Right lobe of liver (tissue), 4 donors: ENCODE measurements at regions not wholly inside any gene's neighbourhood (a gene's known extent, or its start where the extent isn't known, plus 50 kb on each side); places are given as distances from the start of the nearest gene placed in this dataset.

Experiments used
- CTCF ChIP-seq, 4 donors: fragments of 200-600 bp in 3 of 4; fragments of 450-650 bp in 1 of 4; IDR thresholded peaks; one replicate each; pipeline versions ENCODE4 v1.5.1 to v1.8.0; 2016 to 2022; ENCODE audit warnings: antibody characterized with exemption in 4 of 4, mild to moderate bottlenecking in 2 of 4
- POLR2A ChIP-seq: fragments of 450-650 bp; IDR thresholded peaks from one replicate; pipeline ENCODE4 v1.6.1; 2017; ENCODE audit warnings: antibody characterized with exemption, mild to moderate bottlenecking
- donor health status: DM: no; HTN: no; CAD: no.
- donor health status: DM: no; HTN: no; CAD: no.
- donor health status: DM: no; HTN: yes; CAD: no.

- TF ChIP-seq CTCF (IDR thresholded peaks at IDR 0.05) (no peak), POLR2A (no peak)
Measured at GRCh38 chr4:28784188-28784587, 1923.5 kb downstream of the STIM2 start.
